VCaP (cell line): ENCODE measurements at regions not wholly inside any gene's neighbourhood (a gene's known extent, or its start where the extent isn't known, plus 50 kb on each side); places are given as distances from the start of the nearest gene placed in this dataset.

Experiments used
- H3K27ac ChIP-seq: fragments of 450-650 bp; 2 replicates; pipeline ENCODE4 v1.5.1; 2017
- TF ChIP-seq, protein P1 (sequence below): fragments of 450-650 bp; conservative IDR thresholded peaks from 2 replicates; pipeline ENCODE4 v1.5.1; 2017; ENCODE audit warnings: mild to moderate bottlenecking, moderate library complexity

DNA sequence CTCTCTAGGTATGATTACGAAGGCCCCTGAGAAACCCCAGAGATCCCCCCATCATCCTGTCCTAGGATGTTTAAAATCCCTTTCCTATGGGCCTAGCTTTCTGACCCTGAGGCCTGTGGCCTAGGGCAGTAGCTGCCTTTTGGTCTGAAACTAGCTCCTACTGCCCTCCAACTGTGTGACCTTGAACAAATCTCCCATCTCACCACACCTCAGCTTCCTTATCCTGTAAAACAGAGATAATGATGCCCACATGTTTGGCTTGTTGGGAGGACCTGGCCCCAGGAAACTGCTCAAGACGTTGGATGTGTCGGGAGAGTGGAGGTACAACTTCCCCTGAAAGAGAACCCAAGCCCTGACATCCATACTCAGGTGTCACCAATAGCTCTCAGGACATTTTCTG lies 213.2 kb downstream of the SMAD2 start:
- TF ChIP-seq, protein P1, sequence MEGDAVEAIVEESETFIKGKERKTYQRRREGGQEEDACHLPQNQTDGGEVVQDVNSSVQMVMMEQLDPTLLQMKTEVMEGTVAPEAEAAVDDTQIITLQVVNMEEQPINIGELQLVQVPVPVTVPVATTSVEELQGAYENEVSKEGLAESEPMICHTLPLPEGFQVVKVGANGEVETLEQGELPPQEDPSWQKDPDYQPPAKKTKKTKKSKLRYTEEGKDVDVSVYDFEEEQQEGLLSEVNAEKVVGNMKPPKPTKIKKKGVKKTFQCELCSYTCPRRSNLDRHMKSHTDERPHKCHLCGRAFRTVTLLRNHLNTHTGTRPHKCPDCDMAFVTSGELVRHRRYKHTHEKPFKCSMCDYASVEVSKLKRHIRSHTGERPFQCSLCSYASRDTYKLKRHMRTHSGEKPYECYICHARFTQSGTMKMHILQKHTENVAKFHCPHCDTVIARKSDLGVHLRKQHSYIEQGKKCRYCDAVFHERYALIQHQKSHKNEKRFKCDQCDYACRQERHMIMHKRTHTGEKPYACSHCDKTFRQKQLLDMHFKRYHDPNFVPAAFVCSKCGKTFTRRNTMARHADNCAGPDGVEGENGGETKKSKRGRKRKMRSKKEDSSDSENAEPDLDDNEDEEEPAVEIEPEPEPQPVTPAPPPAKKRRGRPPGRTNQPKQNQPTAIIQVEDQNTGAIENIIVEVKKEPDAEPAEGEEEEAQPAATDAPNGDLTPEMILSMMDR, result no peak
- H3K27ac ChIP-seq, result no peak overlapping the region

DNA sequence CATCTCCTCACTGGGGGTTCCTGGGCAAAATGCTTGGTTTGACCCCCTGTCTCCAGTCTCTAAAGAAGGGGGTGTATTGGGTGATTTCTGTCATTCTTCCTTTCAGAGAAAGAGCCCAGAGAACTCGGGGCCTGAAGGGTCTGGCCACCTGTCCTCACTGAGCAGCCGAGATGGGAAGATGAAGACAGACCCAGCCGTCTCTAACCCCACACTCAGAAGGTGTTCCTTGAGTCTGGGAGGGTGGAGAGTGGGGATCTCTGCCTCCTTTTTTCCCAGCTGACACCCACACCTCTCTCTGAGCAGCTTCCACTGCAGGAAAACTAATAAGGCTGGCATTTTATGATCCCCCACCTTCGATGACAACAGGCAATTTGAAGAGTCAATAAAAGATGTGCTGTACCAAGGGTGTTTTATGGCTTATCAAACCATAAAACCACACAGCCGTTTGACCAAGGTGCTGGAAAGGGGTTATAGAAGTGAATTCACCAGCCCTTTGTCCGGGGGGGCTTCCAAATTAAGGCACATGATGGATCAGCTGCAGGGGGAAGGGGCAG lies 213.8 kb downstream of the SMAD2 start:
- H3K27ac ChIP-seq, result no peak overlapping the region
- TF ChIP-seq, protein P1, result no peak

GRCh38 chr18:47710451-47710850 lies 220.0 kb downstream of the SMAD2 start:
- H3K27ac ChIP-seq, result no peak overlapping the region
- TF ChIP-seq, protein P1, result no peak

- H3K27ac ChIP-seq, result no peak overlapping the region
- TF ChIP-seq, protein P1, result no peak
These were observed 220.9 kb downstream of the SMAD2 start for GRCh38 chr18:47709556-47709955.

- TF ChIP-seq, protein P1, result no peak
- no peak overlapping the region for H3K27ac ChIP-seq
These were observed 222.3 kb downstream of the SMAD2 start for GRCh38 chr18:47708206-47708605.

- peak overlapping the region; percentile 30 for H3K27ac ChIP-seq
- TF ChIP-seq, protein P1, result no peak
These were observed 229.3 kb downstream of the SMAD2 start for GRCh38 chr18:47701134-47701533.

GRCh38 chr18:47696870-47697269 lies 233.6 kb downstream of the SMAD2 start:
- H3K27ac ChIP-seq, result no peak overlapping the region
- TF ChIP-seq, protein P1, result no peak
